ENCODE measurements at regions not wholly inside any gene's neighbourhood (a gene's known extent, or its start where the extent isn't known, plus 50 kb on each side); places are given as distances from the start of the nearest gene placed in this dataset.
"Not testable (repeated sequence)": the region's sequence is repeated elsewhere in the genome, so short reads cannot be mapped to it uniquely, and the experiment has no call there.

DNA sequence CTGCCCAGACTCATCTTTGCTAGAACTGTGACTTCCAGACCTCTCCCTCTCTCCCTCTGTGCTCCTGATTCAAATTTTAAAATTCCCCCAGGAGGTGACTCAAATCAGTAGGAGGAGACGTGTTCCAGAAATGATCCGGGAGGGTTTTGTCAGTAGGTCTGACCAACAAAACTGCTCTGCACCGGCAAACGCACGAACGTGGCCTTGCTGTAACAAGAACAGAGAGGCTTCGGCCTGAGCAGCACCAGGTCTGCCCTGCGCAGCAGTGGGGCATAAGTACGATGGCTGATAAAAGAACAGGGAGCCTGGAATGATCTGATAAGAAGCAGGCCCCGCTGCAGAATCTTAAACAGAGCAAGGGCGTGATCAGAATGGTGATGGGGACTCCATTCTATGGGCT is 152.7 kb upstream of the AUTS2 start:
- DNase-seq (ENCODE audit: low read depth): no peak

DNA sequence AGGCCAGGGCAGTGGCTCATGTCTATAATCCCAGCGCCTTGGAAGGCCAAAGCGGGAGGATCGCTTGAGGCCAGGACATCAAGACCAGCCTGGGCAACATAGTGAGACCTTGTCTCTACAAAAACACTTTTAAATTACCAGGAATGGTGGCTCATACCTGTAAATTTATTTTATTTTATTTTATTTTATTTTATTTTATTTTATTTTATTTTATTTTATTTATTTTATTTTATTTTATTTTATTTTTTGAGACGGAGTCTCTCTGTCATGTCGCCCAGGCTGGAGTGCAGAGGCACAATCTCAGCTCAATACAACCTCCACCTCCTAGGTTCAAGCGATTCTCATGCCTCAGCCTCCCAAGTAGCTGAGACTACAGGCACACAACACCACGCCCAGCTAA is 152.1 kb upstream of the AUTS2 start:
- DNase-seq (ENCODE audit: low read depth): not testable (repeated sequence)

DNA sequence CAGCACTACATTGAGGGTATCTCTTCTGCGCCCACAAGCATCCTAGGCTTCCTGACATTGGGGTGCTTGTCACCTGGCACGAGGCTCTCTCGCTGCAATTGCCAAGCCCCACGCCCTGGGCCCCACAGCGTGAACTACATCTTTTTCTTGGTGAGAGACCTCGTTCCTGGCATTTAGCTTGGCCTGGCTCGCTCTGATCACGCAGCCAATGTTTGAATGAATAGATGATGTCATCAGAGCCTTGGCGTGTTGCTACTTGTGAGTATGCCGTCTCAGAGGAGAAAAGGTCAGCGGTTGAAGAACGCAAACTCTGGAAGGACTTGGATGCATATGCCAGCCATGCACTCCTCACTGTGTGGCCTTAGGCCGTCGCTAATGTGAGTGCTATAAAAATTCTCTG is 150.2 kb upstream of the AUTS2 start:
- DNase-seq (ENCODE audit: low read depth): no peak

DNA sequence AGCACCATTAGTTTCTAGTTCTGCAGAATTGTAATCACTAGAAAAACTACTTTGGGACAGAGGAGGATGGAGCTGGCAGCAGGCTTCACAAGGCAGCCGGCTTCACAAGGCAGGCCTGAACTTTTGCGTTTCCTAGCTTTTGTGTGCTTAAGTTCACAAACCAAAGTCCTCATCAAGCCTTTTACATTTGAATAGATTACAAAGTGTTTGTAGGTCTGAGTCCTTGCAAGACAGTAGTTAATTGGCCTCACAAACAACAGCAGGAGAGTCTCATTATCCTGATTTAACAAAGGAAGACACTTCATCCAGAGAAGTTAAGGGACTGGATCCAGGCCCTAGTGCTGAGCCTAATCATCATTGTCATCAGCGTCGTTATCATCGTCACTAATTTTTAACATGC is 147.8 kb upstream of the AUTS2 start:
- DNase-seq (ENCODE audit: low read depth): no peak

DNA sequence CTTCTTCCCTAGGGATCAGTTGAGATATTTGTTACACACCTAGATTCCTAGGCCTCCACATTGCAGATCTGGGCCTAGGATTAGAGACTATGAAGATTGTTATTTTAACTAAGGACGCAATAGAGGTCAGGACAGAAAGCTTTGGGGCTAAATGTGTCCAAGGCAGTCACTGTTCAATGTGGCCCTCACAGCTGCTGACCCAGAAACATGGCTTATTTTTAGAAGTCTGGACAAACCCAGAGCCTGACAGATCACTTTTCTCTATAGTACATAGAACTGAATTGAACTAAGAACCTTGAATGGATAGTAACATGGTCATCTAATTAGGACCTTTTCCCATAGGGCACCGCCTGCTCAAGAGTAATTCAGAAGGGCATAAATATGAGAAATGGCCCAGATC is 146.6 kb upstream of the AUTS2 start:
- DNase-seq (ENCODE audit: low read depth): no peak

DNA sequence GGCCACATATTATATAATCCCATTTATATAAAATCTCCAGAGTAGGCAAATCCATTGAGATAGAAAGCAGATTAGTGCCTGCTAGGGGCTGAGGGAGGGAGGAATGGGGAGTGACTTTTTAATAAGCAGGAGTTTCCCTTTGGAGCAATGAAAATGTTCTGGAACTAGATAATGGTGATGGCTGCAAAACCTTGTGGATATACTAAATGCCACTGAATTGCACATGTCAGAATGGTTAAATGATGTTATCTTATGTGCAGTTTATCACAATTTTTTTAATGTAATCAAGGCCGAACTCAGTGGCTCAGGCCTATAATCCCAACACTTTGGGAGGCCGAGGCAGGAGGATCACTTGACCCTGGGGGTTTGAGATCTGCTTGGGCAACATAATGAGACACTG is 145.5 kb upstream of the AUTS2 start:
- no peak for DNase-seq (ENCODE audit: low read depth)

DNA sequence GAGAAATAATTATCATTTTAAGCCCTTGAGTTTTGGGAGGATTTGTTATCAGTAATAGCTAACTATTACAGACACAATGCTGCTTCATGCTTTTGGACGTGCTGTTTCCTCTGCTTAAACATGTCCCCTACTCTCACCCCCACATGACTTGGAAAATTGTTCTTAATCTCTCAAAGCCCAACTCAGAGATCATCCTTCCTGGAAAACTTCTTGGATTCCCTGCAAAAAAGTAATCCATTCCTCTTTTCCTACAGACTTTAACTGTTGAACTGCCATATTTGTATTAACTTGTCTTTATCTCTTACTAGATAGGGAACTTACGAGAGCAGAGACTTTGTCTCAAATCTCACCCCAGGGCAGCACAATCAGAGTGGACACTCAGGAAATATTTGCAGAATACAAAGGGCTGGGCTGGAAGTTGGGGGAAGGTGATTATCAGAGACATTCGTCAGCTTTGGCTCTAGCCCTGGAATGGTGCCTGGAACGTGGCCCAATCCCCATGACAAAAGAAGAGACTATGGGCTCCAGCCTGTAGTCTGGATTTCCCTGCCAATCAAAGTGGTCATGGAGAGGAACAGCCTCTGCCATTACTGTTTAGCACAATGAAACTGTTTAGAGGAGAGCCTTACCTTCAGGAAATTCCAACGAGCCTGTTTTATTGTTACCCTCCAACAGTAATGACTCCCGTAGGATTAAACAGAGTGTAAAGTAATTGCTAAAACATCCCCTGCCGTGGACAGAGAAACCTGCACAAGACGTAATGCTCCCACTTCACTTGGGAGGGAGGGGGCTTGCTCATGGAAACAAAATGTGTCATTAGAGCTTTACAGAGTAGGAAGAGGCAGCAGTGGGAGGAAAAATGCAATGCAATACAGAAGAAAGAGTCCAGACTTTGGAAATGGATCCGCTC is 140.4 kb upstream of the AUTS2 start:
- no peak for DNase-seq (ENCODE audit: low read depth)

DNA sequence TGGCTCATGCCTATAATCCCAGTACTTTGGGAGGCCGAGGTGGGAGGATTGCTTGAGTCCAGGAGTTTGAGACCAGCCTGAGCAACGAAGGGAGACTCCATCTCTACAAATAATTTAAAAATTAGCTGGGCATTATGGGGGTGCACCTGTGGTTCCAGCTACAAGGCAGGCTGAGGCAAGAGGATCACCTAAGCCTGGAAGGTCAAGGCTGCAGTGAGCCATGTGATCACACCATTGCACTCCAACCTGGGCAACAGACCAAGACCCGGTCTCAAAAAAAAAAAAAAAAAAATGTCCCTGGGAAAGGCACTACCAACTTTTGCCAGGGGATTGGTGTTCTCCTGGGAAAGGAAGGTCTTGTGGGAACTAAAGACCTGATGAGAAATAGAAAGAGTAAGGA is 134.2 kb upstream of the AUTS2 start:
- no peak for DNase-seq (ENCODE audit: low read depth)

DNA sequence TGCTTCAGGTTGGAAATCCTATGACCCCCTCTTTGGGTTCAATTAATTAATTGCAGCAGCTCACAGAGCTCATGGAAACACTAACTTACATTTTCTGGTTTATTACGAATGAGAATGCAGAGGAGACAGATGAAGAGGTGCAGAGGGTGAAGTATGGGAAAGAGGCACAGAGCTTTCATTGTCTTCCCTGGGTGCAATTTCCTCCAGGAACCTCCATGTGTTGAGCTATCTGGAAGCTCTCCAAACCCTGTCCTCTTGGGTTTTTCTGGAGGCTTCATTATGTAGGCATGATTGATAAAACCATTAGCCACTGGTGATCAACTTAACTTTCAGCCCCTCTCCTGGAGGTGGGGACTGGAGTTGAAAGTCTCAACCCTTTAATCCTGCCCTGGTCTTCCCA is 133.0 kb upstream of the AUTS2 start:
- DNase-seq (ENCODE audit: low read depth): no peak

DNA sequence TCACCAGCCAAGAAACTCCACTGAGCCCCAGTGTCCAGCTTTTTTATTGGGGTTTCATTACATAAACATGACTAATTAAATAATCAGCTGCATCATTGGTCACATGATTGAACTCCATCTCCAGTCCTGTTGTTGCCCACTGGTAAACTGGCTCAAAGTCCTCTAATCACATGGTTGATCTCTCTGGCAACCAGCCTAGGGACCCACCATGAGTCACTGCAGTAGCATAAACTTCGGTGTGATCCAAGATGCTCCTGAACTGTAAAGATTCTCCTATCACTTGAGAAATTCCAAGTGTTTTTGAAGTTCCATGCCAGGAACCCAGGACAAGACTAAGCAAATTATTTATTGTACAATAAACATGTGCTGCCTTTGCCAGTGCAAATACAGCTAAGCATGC is 130.4 kb upstream of the AUTS2 start:
- no peak for DNase-seq (ENCODE audit: low read depth)

DNA sequence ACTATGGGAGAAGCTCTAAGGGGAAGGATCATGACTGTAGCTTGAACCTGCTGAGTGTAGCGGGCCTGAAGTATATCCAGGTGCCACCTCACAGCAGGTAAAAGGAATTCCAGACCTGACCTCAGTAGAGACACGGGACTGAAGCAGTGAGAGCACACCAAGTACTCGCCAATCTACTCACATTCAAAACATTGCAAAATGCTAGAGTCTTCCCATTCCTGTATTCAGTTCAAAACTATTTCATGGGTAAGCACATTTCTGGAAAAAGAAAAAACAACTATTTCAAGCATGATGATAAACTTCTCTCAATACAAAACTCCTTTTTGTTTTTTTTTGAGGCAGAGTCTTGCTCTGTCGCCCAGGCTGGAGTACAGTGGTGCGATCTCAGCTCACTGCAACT is 121.9 kb upstream of the AUTS2 start:
- no peak for DNase-seq (ENCODE audit: low read depth)

DNA sequence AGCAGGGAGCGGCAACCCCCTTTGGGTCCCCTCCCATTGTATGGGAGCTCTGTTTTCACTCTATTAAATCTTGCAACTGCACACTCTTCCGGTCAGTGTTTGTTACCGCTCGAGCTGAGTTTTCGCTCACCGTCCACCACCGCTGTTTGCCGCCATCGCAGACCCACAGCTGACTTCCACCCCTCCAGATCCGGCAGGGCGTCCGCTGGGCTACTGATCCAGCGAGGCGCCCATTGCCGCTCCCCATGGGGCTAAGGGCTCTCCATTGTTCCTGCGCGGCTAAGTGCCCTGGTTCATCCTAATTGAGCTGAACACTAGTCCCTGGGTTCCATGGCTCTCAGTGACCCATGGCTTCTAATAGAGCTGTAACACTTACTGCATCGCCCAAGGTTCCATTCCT is 115.6 kb upstream of the AUTS2 start:
- no peak for DNase-seq (ENCODE audit: low read depth)

DNA sequence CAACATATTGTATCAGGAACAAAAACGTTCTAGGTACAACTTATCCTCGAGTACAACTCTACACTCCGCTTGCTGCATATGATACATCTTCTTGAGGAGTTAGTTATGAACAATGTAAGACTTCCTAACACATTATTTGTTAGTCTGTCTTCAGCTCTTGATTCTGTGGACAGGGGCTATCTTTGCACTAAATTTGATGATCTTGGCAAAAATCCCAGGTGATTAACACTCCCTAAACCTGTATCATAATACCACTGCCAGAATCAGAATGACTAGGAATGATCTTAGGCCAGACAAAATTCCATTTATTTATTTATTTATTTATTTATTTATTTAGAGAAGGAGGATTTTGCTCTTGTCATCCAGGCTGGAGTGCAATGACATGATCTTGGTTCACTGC is 108.7 kb upstream of the AUTS2 start:
- DNase-seq (ENCODE audit: low read depth): no peak

DNA sequence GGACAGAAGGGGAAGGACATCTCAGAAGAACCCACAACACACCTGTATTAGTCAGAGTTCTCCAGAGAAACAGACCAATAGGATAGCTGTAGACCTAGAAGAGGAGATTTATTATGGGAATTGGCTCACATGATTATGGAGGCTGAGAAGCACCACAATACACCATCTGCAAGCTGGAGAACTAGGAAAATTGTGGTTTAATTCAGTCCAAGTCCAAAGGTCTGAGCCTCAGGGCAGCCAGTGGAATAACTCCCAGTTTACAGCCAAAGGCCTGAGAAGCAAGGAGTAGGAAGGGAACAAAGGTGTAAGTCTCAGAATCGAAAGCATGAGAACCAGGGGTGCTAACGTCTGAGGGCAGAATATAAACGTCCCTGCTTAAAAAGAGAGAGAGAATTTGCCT is 99.6 kb upstream of the AUTS2 start:
- DNase-seq (ENCODE audit: low read depth): no peak

DNA sequence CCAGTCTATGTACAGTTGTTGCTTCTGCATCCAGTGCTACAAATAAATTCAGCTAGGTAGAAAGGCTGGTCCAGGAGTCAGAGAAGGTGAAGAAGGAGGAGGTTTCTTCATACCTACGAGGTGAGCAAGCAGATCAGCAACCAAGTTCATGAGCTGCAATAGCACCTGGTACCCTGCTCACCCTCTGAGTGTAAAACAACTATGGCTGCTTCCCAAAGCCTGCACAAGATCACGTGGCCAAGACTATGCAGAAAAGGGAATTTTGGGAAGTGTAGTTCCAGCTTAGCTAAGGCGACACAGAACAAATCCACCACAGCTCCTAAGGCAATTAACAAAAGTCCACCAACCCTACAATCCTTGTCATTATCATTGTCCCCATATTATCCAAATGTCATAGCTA is 95.9 kb upstream of the AUTS2 start:
- DNase-seq (ENCODE audit: low read depth): no peak

DNA sequence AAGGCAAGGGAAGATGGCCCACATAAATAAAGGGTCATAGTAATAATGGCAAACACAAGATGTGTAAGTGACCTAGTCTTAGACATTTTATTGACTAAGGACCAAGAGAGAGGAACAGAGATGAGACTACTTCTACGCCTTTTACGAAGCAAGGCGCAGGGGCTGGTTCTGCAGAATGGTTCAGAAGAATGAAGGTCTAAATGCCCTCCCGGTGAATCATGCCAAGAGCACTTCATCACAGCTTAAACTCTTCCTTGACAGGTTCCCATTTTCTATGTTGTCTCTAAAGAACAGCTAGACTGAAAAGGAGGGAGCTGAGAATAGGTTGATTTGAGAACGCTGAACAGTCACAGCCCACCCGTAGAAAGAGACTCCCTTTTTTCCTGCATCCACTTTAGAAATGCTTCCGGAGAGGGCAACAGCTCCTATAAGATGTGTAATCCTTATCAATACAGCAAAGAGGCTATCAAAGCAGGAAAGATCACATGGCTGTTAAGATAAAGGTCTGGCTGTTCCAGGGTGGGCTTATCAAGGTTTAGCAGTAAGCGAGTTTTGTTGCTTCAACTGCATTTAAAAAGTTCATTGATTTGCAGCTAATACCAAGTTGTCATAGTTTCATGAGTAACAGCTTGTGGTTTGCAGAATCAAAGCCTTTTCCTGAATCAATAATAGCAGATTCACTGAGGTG is 93.4 kb upstream of the AUTS2 start:
- DNase-seq (ENCODE audit: low read depth): no peak

DNA sequence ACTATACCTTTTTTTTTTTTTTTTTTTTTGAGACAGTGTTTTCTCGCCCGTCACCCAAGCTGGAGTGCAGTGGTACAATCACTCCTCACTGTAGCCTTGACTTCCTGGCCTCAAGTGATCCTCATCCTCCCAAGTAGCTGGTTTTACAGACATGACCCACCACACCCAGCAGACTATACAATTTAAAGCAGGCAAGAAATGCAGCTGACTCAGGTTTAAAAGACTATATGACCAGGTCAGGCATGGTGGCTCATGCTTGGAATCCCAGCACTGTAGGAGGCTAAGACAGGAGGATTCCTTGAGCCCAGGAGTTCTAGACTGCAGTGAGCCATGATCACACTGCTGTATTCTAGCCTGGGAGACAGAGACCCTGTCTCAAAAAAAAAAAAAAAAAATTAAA is 89.5 kb upstream of the AUTS2 start:
- DNase-seq (ENCODE audit: low read depth): no peak

DNA sequence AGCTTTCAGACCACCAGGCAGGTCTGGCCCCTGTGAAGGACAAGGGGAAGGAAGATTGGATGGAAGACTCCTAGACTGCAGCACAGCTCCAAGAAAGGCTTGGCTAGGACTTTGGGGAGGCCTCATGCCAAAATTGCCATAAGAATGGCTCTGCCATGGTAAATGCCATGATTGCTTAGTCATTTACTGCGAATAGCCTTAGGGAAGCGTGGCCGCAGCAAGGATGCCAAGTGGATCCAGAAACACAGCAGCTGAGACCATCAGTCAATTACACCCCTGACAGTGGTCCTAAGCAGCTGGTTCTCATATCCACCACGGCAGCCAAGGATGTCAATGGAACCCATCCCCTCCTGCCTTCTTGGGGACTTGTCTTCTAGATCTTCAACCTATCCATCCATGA is 88.2 kb upstream of the AUTS2 start:
- DNase-seq (ENCODE audit: low read depth): no peak

DNA sequence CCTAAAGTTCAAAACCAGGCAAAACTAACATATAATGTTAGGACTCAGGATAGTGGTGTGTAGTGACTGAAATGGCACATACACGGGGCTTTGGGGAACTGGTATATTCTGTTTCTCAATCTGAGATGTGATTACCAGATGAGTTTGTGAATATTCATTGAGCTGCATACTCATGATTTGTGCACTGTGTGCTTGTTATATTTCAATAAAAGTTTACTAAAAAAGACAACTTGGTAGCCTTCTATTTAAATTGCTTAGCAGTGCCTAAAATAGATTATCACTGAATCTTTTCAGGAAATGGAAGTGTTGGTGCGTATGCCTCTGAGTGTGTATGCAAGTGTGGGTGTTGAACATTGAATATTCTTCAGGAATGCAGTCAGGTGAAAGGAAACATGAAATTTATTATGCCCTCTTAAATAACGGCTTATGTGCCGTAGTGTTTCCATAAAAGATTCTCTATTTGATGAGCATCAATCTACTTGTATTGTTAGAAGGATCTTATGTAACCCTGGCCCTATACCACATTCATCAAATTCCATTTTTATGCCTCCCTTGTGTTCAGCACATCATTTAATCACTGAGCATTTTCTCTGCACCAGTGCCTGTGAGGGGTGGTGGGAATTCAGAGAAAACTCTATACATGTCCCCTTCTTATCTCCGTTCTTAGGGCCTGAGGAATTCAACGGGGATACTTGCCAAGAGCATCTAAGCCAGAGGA is 82.6 kb upstream of the AUTS2 start:
- no peak for DNase-seq (ENCODE audit: low read depth)

DNA sequence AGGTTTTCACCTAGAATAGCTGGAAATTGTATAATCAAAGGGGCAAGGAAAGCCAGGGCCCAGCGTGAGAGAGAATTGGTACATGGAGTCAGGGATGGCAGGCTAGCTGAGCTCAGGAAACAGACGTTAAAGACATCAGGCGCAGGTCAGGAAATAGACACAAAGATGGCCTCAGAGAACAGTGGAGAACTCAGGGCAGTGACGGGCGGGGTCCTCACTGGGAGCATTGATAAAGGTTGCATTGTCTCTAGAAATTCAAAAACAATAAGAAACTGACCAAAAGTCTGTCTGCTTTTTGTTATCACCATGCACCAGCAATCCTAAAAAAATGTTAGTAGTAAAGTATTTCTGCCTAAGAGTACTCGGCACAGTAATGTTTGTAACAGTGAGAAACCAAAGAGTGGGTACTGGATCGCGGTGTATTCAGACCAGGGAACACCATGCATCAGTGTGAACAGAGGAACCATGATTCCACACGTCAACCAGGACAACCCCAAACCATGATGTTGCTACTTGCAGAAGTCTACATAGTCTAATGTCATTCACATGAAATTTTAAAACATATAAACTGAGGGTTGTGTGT is 81.9 kb upstream of the AUTS2 start:
- DNase-seq (ENCODE audit: low read depth): no peak

DNA sequence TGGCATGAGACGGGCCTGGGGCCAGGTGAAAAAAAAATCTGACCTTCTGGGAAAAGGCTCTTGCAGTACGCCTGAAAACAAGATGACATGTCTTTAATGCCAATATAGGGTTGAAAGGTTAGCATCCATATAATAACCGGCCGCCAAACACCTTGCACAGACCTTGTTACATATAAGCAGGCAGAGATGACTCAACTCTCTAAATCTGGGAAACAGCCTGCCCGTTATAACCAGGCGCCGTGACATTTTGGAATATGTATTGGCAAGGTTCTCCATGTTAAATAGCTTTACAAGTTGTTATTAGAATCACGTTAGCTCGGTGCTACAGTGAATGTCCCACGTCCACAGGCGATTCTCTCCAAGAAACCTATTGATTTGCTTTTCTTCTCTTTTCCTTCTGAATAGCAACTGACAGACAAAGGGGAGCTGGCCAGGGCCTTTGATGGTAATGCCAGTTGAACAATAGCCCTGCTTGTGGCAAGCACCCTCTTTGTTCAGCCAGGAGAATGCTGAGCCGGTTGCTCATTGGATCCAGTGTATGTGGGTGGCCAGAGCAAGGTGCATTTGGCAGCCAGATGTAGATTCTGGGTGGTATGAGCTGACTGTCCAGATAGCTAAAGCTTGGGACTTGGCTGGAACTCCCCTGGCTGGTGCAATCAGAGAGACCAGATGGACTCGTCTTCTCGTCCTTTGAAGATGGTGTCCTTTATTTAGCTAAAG is 80.1 kb upstream of the AUTS2 start:
- no peak for DNase-seq (ENCODE audit: low read depth)

All from HT1080 (cell line).